GM23248 (cell line): ENCODE measurements at regions not wholly inside any gene's neighbourhood (a gene's known extent, or its start where the extent isn't known, plus 50 kb on each side); places are given as distances from the start of the nearest gene placed in this dataset.

Experiments used
- DNase-seq: peaks from one replicate; pipeline ENCODE4 v3.0.0-alpha.2; 2015
- H2AFZ ChIP-seq: fragments of 200-600 bp; sonication (generic); 2 replicates; pipeline ENCODE4 v1.6.1; 2016; ENCODE audit warnings: antibody characterized with exemption
- H3F3A ChIP-seq: fragments of 200-600 bp; sonication (generic); 2 replicates; pipeline ENCODE4 v1.6.1; 2016; ENCODE audit warnings: mild to moderate bottlenecking, antibody characterized with exemption, mixed run types; ENCODE audit not compliant: insufficient read depth
- H3K27ac ChIP-seq: fragments of 200-600 bp; sonication (generic); 2 replicates; pipeline ENCODE4 v1.5.1; 2016; ENCODE audit warnings: mild to moderate bottlenecking
- H3K27me3 ChIP-seq: fragments of 200-600 bp; sonication (generic); replicated peaks from 2 replicates; pipeline ENCODE4 v1.6.1; 2016; ENCODE audit warnings: mild to moderate bottlenecking; ENCODE audit not compliant: insufficient read depth
- H3K36me3 ChIP-seq: fragments of 200-600 bp; sonication (generic); 2 replicates; pipeline ENCODE4 v1.6.1; 2016; ENCODE audit warnings: low read depth, mild to moderate bottlenecking
- H3K4me1 ChIP-seq: fragments of 200-600 bp; sonication (generic); 2 replicates; pipeline ENCODE4 v1.6.1; 2016; ENCODE audit warnings: mild to moderate bottlenecking; ENCODE audit not compliant: insufficient read depth
- H3K4me2 ChIP-seq: fragments of 200-600 bp; sonication (generic); one replicate; pipeline ENCODE4 v1.6.1; 2016; ENCODE audit warnings: mild to moderate bottlenecking; ENCODE audit not compliant: unreplicated experiment
- H3K4me3 ChIP-seq: fragments of 200-600 bp; sonication (generic); 2 replicates; pipeline ENCODE4 v1.5.1; 2016; ENCODE audit warnings: mild to moderate bottlenecking
- H3K79me2 ChIP-seq: fragments of 200-600 bp; sonication (generic); 2 replicates; pipeline ENCODE4 v1.6.1; 2016; ENCODE audit warnings: mild to moderate bottlenecking; ENCODE audit not compliant: insufficient read depth
- H3K9ac ChIP-seq: fragments of 200-600 bp; sonication (generic); 2 replicates; pipeline ENCODE4 v1.6.1; 2016; ENCODE audit warnings: mild to moderate bottlenecking
- H3K9me2 ChIP-seq: fragments of 200-600 bp; sonication (generic); 2 replicates; pipeline ENCODE4 v1.6.1; 2016; ENCODE audit warnings: mixed run types, mild to moderate bottlenecking, moderate library complexity; ENCODE audit not compliant: insufficient read depth
- H3K9me3 ChIP-seq: fragments of 200-600 bp; sonication (generic); one replicate; pipeline ENCODE4 v1.6.1; 2017; ENCODE audit warnings: low read depth
- H4K20me1 ChIP-seq: fragments of 200-600 bp; sonication (generic); 2 replicates; pipeline ENCODE4 v1.6.0; 2016; ENCODE audit not compliant: insufficient read depth
- EZH2 ChIP-seq: fragments of 200-600 bp; sonication (generic); IDR thresholded peaks from 2 replicates; pipeline ENCODE4 v1.6.1; 2018; ENCODE audit warnings: antibody characterized with exemption, mild to moderate bottlenecking; ENCODE audit not compliant: insufficient read depth, poor library complexity, severe bottlenecking
- EZH2phosphoT487 ChIP-seq: fragments of 200-600 bp; sonication (generic); IDR thresholded peaks from 2 replicates; pipeline ENCODE4 v1.6.1; 2018; ENCODE audit warnings: antibody characterized with exemption, moderate library complexity, mild to moderate bottlenecking, low read depth; ENCODE audit not compliant: insufficient read depth
- WGBS, 2 experiments: methylation state at CpG; one replicate each; pipeline ENCODE4 v1.1.6; 2015 to 2017; ENCODE audit warnings: low lambda C conversion rate in 2 of 2, low coverage in 1 of 2; ENCODE audit errors: missing lambda C conversion rate in 2 of 2; 5-methylcytosine and 5-hydroxymethylcytosine counted together
- in situ Hi-C: fragments of 300-500 bp; cut with MboI; formaldehyde crosslinking; loops from 2 replicates; pipeline ENCODE4 v1.15.0; 2020

DNA sequence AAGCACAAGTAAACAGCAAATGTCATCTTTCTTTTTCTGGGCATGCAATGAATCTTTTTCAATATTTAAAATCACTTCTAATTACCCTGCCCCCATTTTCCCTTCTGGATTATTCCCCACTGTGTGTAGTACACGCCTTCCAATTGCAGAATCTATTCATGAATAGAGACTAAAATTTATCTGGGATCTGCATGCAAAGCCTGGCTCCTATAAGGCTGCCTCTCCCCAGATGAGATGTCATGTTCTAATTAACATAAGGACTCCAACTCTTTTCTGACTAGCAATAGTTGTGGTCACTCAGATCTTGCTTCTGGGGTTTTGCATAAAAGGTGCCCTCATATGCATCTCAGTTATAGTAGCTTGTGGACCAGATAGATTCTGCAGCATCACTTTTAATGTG lies 473.5 kb downstream of the BTG1 start:
- 5 to 11% methylated on average over 1 of the region's 1 CpG for WGBS, 2 experiments
- Histone ChIP-seq H3K9me2 (no peaks in the 10 kb centered on the region), H3K79me2 (no peaks in the 10 kb centered on the region), H3K27me3 (no peaks in the 10 kb centered on the region), H4K20me1 (no peaks in the 10 kb centered on the region), H3F3A (no peaks in the 10 kb centered on the region), H3K9me3 (no peaks in the 10 kb centered on the region), H3K9ac (no peak overlapping the region), H2AFZ (no peak overlapping the region), H3K4me1 (no peaks in the 10 kb centered on the region; the same call in 1 of the 2 replicates), H3K27ac (no peak overlapping the region), H3K4me2 (no peak overlapping the region), H3K36me3 (no peaks in the 10 kb centered on the region), H3K4me3 (no peak overlapping the region)
- no peak for DNase-seq
- in situ Hi-C loops, result no loop called here
- TF ChIP-seq EZH2phosphoT487 (no peak), EZH2 (no peak)

DNA sequence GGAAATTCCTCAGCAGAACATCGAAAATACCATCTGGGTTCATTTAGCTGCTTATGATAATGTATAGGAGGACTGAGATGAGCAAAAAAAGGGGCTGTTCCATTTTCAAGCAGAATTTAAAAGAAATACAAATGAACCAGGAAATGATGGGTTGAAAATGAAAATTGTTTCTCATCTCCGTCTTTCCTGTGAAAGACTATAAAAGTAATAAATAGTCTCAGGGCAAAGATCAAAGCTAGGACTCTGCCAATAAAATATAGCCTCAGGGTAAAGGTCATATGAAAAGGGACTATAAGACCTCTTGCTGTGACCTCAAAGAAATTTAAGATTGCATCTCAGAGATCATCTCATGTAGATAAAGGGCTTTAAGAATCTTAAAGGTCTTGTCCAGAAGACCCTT lies 478.0 kb downstream of the BTG1 start:
- Histone ChIP-seq H3K9ac (no peak overlapping the region), H3K9me2 (no peaks in the 10 kb centered on the region), H3K27ac (no peak overlapping the region), H2AFZ (no peak overlapping the region), H3K4me1 (no peaks in the 10 kb centered on the region; the same call in 1 of the 2 replicates), H3K79me2 (no peaks in the 10 kb centered on the region), H3K4me3 (no peak overlapping the region), H3K9me3 (no peaks in the 10 kb centered on the region), H3K36me3 (no peaks in the 10 kb centered on the region), H3K4me2 (no peak overlapping the region), H3K27me3 (no peaks in the 10 kb centered on the region), H4K20me1 (no peaks in the 10 kb centered on the region), H3F3A (no peaks in the 10 kb centered on the region)
- 58 to 60% methylated on average over 2 of the region's 2 CpGs for WGBS, 2 experiments
- TF ChIP-seq EZH2, result no peak
- no peak for TF ChIP-seq EZH2phosphoT487
- in situ Hi-C loops, result no loop called here
- DNase-seq, result no peak

- Histone ChIP-seq H3K79me2 (no peaks in the 10 kb centered on the region), H3K9me3 (no peaks in the 10 kb centered on the region), H3K4me1 (no peaks in the 10 kb centered on the region), H3K27me3 (no peaks in the 10 kb centered on the region), H3K4me2 (no peak overlapping the region), H2AFZ (no peak overlapping the region), H3K9me2 (no peaks in the 10 kb centered on the region), H3K36me3 (no peaks in the 10 kb centered on the region), H3K27ac (no peak overlapping the region), H3K4me3 (no peak overlapping the region), H3K9ac (no peak overlapping the region), H4K20me1 (no peaks in the 10 kb centered on the region), H3F3A (no peaks in the 10 kb centered on the region)
- no peak for DNase-seq
- 46 to 50% methylated on average over 4 of the region's 4 CpGs for WGBS, 2 experiments
- TF ChIP-seq EZH2phosphoT487, result no peak
- no peak for TF ChIP-seq EZH2
- in situ Hi-C loops, result no loop called here
Measured at GRCh38 chr12:91663744-91664143, 481.1 kb upstream of the DCN start.

GRCh38 chr12:91663310-91663709 lies 480.7 kb upstream of the DCN start:
- in situ Hi-C loops, result no loop called here
- 77 to 83% methylated on average over 4 of the region's 4 CpGs for WGBS, 2 experiments
- no peak overlapping the region for H3K4me3 ChIP-seq
- TF ChIP-seq EZH2phosphoT487 (no peak), EZH2 (no peak)
- no peaks in the 10 kb centered on the region for H4K20me1 ChIP-seq
- no peak for DNase-seq
- no peaks in the 10 kb centered on the region for H3K79me2 ChIP-seq
- no peak overlapping the region for H2AFZ ChIP-seq
- H3K36me3 ChIP-seq, result no peaks in the 10 kb centered on the region
- H3F3A ChIP-seq, result no peaks in the 10 kb centered on the region
- no peaks in the 10 kb centered on the region for H3K27me3 ChIP-seq
- H3K4me2 ChIP-seq, result no peak overlapping the region
- H3K9me3 ChIP-seq, result no peaks in the 10 kb centered on the region
- no peak overlapping the region for H3K9ac ChIP-seq
- H3K27ac ChIP-seq, result no peak overlapping the region
- no peaks in the 10 kb centered on the region for H3K4me1 ChIP-seq
- no peaks in the 10 kb centered on the region for H3K9me2 ChIP-seq

DNA sequence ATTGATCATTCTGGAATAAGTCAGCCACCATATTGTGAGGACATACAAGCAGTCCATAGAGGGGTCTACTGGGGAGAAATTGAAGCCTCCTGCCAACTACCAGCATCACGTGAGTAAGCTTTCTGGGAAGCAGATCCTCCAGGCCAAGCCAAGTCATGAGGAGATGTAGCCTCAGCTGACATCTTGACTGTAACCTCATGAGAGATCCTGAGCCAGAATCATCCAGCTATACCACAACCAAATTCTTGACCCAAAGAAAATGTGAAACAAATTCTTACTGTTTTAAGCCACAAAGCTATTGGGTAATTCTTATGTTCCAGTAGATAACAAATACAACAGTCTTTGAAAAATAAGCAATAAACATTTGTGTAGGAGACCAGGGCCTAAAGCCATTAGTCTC lies 479.4 kb upstream of the DCN start:
- no peak overlapping the region for H3K27ac ChIP-seq
- 6 to 27% methylated on average over 1 of the region's 1 CpG for WGBS, 2 experiments
- H3K27me3 ChIP-seq, result no peaks in the 10 kb centered on the region
- H3K9ac ChIP-seq, result no peak overlapping the region
- H3K4me3 ChIP-seq, result no peak overlapping the region
- in situ Hi-C loops, result no loop called here
- no peaks in the 10 kb centered on the region for H3F3A ChIP-seq
- no peak overlapping the region for H2AFZ ChIP-seq
- no peak for DNase-seq
- no peaks in the 10 kb centered on the region for H3K36me3 ChIP-seq
- no peaks in the 10 kb centered on the region for H3K4me1 ChIP-seq
- H3K9me3 ChIP-seq, result no peaks in the 10 kb centered on the region
- no peaks in the 10 kb centered on the region for H4K20me1 ChIP-seq
- H3K4me2 ChIP-seq, result no peak overlapping the region
- TF ChIP-seq EZH2, result no peak
- no peak for TF ChIP-seq EZH2phosphoT487
- no peaks in the 10 kb centered on the region for H3K79me2 ChIP-seq
- no peaks in the 10 kb centered on the region for H3K9me2 ChIP-seq
